Spleen (tissue), 7 donors: ENCODE measurements at regions not wholly inside any gene's neighbourhood (a gene's known extent, or its start where the extent isn't known, plus 50 kb on each side); places are given as distances from the start of the nearest gene placed in this dataset.

ENCODE experiments used
- POLR2AphosphoS5 ChIP-seq, 3 donors: sonication (generic); formaldehyde crosslinking; IDR thresholded peaks; one replicate each; pipeline ENCODE4 v1.5.1; 2017; ENCODE audit warnings: antibody characterized with exemption in 3 of 3
- TF ChIP-seq, protein P1 (sequence below), 11 experiments: fragments of 200-600 bp in 7 of 11; fragments of 450-650 bp in 4 of 11; sonication (generic) in 4 of 11; IDR thresholded peaks in 8 of 11; conservative IDR thresholded peaks in 3 of 11; 1 replicate in 7 of 11; 2 replicates in 4 of 11; pipeline versions ENCODE4 v1.4.0 to v1.8.0; 2016 to 2021; ENCODE audit warnings: antibody characterized with exemption in 11 of 11, inconsistent platforms in 4 of 11, mild to moderate bottlenecking in 1 of 11
- donor health status: DM: no; HTN: no; CAD: no; lungs with moderate emphysema.
- donor health status: DM: no; HTN: no; CAD: no.
- donor health status: DM: no; HTN: no; CAD: no.

DNA sequence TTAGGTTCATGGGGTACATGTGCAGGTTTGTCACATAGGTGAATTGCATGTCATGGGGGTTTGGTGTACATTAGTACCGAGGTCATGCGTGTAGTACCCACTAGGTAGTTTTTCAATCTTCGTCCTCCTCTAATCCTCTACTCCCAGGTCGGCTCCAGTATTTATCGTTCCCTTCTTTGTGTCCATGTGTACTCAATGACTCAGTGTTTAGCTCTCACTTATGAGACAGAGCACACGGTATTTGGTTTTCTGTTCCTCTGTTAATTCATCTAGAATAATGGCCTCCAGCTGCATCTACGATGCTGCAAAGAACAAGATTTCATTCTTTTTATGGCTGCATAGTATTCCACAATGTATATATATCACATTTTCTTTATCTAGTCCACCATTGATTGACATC, 850.9 kb upstream of the MDGA2 start:
- no peak for TF ChIP-seq POLR2AphosphoS5 (IDR thresholded peaks at IDR 0.05)
- TF ChIP-seq, protein P1, sequence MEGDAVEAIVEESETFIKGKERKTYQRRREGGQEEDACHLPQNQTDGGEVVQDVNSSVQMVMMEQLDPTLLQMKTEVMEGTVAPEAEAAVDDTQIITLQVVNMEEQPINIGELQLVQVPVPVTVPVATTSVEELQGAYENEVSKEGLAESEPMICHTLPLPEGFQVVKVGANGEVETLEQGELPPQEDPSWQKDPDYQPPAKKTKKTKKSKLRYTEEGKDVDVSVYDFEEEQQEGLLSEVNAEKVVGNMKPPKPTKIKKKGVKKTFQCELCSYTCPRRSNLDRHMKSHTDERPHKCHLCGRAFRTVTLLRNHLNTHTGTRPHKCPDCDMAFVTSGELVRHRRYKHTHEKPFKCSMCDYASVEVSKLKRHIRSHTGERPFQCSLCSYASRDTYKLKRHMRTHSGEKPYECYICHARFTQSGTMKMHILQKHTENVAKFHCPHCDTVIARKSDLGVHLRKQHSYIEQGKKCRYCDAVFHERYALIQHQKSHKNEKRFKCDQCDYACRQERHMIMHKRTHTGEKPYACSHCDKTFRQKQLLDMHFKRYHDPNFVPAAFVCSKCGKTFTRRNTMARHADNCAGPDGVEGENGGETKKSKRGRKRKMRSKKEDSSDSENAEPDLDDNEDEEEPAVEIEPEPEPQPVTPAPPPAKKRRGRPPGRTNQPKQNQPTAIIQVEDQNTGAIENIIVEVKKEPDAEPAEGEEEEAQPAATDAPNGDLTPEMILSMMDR (IDR thresholded peaks at IDR 0.05 in 8 of 11, conservative IDR thresholded peaks at IDR 0.05 in 3 of 11): no peak
